GM23248 (cell line): ENCODE measurements at regions not wholly inside any gene's neighbourhood (a gene's known extent, or its start where the extent isn't known, plus 50 kb on each side); places are given as distances from the start of the nearest gene placed in this dataset.

Source experiments
- EZH2 ChIP-seq: fragments of 200-600 bp; sonication (generic); IDR thresholded peaks from 2 replicates; pipeline ENCODE4 v1.6.1; 2018; ENCODE audit warnings: antibody characterized with exemption, mild to moderate bottlenecking; ENCODE audit not compliant: insufficient read depth, poor library complexity, severe bottlenecking
- EZH2phosphoT487 ChIP-seq: fragments of 200-600 bp; sonication (generic); IDR thresholded peaks from 2 replicates; pipeline ENCODE4 v1.6.1; 2018; ENCODE audit warnings: antibody characterized with exemption, moderate library complexity, mild to moderate bottlenecking, low read depth; ENCODE audit not compliant: insufficient read depth

- TF ChIP-seq EZH2phosphoT487 (no peak), EZH2 (no peak)
These were observed 473.7 kb upstream of the RPS6KA3 start for GRCh38 chrX:20740443-20740842.
